Gastroesophageal sphincter (tissue), 3 donors: ENCODE measurements at regions not wholly inside any gene's neighbourhood (a gene's known extent, or its start where the extent isn't known, plus 50 kb on each side); places are given as distances from the start of the nearest gene placed in this dataset.

Experiments used
- CTCF ChIP-seq, 4 experiments: fragments of 200-600 bp in 2 of 4; fragments of 450-650 bp in 2 of 4; sonication (generic) in 1 of 4; IDR thresholded peaks; one replicate each; pipeline ENCODE4 v1.5.1; 2017 to 2019; ENCODE audit warnings: antibody characterized with exemption in 4 of 4, mild to moderate bottlenecking in 2 of 4, moderate library complexity in 2 of 4
- POLR2A ChIP-seq, 2 donors: fragments of 450-650 bp; IDR thresholded peaks; one replicate each; pipeline ENCODE4 v1.6.1; 2017; ENCODE audit warnings: antibody characterized with exemption in 2 of 2, mild to moderate bottlenecking in 2 of 2, moderate library complexity in 1 of 2

GRCh38 chr2:172664766-172665165, 70.9 kb upstream of the RAPGEF4 start:
- TF ChIP-seq POLR2A (IDR thresholded peaks at IDR 0.05) (no peak), CTCF (IDR thresholded peaks at IDR 0.05) (no peak)
